WI38 (cell line): ENCODE measurements at regions not wholly inside any gene's neighbourhood (a gene's known extent, or its start where the extent isn't known, plus 50 kb on each side); places are given as distances from the start of the nearest gene placed in this dataset.

Experiments used
- H3K4me3 ChIP-seq: 2 replicates; pipeline ENCODE4 v1.5.1; 2011; ENCODE audit warnings: low read depth, mild to moderate bottlenecking, control low read depth, low read length
- TF ChIP-seq, protein P1 (sequence below): IDR thresholded peaks from 2 replicates; pipeline ENCODE4 v1.5.1; 2012; ENCODE audit warnings: low read depth, mild to moderate bottlenecking, control low read depth, low read length

DNA sequence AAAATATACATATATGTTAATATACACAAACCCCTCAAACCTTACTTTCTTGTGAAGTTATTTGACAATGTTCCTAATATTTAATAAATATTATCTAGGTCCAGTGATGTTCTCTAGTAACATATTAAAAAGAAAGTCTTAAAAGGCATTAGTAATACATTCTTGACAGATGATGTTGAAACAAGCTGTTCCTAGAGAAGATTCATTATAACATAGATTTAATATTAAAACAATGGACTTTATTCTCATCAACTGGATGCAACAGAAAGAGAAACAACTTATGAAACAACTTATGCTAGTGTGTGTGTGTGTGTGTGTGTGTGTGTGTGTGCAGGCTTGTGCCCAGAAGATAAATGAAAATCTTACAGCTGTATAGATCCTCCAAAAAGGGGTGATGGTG lies 68.5 kb upstream of the PLXNA2 start:
- no peak overlapping the region for H3K4me3 ChIP-seq
- TF ChIP-seq, protein P1, sequence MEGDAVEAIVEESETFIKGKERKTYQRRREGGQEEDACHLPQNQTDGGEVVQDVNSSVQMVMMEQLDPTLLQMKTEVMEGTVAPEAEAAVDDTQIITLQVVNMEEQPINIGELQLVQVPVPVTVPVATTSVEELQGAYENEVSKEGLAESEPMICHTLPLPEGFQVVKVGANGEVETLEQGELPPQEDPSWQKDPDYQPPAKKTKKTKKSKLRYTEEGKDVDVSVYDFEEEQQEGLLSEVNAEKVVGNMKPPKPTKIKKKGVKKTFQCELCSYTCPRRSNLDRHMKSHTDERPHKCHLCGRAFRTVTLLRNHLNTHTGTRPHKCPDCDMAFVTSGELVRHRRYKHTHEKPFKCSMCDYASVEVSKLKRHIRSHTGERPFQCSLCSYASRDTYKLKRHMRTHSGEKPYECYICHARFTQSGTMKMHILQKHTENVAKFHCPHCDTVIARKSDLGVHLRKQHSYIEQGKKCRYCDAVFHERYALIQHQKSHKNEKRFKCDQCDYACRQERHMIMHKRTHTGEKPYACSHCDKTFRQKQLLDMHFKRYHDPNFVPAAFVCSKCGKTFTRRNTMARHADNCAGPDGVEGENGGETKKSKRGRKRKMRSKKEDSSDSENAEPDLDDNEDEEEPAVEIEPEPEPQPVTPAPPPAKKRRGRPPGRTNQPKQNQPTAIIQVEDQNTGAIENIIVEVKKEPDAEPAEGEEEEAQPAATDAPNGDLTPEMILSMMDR, result no peak

DNA sequence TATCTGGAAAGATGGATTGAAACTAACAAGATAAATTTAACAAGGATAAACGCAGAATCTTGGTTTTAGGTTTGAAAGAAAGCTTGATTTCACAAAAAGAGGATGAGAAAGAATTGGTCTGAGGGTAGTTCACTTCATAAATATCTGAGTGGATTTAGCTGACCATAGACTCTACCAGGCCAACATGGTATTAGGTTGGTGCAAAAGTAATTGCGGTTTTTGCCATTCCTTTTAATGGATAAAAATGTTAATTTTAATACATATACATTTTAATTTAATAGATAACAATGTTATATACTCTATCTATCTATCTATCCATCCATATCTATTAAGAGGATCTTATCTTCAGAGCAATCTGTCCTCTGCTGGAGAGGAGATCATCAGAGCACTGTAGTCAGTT lies 70.2 kb upstream of the PLXNA2 start:
- TF ChIP-seq, protein P1, result no peak
- H3K4me3 ChIP-seq, result no peak overlapping the region

DNA sequence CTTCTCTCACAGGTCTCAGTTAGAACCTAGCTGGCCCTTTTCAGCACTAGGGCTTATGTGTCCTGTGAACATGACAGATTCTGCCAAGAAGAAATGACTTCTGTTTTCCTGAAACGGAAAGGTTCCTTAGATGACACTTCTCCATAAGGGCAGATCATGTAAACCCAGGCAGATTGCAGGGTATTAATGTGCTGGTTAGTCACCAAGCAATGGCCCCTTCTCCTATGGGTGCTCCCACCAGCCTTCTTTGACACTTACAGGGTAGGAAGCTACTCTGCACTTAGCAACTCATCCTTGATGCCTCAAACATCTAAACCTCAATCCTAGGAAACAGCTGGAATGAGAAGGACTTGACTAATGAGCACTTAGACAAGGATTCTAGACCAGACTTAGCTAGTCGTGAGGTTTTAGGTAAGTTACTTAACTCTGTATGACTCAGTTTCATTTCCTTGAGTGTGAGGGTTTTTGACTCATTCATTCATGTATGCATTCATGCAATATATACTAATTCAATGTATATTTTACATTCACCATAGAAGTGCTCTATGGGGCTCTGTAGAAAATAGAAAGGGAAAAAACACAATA lies 74.1 kb upstream of the PLXNA2 start:
- TF ChIP-seq, protein P1, result no peak

DNA sequence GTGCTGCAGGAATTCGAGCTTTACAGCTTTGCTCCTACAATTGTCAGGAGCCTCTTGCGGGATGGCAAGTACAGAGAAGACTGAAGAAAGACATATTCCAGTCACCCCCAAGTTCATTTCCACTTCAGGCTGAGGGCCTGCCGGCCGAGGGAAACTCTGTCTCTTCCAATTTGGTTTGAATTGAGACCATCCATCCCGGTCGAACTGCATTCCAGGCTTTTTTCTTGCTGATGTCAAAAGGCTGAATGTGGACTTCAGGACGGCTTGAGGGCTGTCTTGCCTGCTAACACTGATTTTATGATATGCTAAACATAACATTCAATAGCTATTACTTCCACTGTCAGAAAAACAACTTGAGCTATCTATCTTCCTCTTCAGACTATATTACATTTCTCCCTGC lies 79.8 kb upstream of the PLXNA2 start:
- no peak overlapping the region for H3K4me3 ChIP-seq
- TF ChIP-seq, protein P1, result no peak

More for the DNA sequence above, 74.1 kb upstream of the PLXNA2 start:
- H3K4me3 ChIP-seq, result no peak overlapping the region

DNA sequence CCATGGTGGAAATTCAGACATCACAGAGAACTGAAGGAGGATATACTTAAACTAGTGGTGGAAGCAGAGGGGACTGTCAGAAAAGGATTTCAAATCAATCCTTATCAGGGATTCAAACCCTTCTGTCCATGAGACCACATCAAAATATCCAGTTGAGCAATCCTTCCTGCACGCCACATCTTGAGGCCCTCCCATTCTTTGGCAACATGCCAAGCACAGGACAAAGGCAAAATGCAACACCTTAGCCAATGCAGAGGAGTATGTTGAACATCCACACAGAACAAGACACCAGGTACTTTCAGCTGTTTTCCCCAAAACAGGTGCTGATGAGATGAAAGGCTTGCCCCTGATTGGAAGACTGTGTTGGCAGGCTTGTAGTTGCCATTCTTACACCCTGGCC lies 81.8 kb upstream of the PLXNA2 start:
- TF ChIP-seq, protein P1, result no peak

DNA sequence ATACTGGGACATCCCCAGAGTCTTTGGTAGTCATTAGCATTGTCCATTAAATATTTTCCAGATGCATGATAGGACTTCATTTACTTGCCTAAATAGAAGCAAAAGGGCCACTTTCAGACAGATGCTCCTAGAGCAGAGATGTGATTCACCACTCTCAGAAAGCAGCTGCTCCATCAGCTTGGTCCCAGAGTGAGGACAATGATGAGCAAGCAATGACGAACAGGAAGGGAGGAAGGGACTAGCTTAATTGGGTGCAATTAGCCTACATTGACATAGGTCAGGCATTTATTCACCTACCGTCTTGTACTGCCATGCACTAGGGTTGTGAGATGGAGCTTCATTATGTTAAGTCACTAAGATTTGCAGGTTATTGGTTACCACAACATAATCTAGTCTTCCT lies 85.1 kb upstream of the PLXNA2 start:
- TF ChIP-seq, protein P1, result no peak
- no peak overlapping the region for H3K4me3 ChIP-seq

More for the DNA sequence above, 81.8 kb upstream of the PLXNA2 start:
- no peak overlapping the region for H3K4me3 ChIP-seq

DNA sequence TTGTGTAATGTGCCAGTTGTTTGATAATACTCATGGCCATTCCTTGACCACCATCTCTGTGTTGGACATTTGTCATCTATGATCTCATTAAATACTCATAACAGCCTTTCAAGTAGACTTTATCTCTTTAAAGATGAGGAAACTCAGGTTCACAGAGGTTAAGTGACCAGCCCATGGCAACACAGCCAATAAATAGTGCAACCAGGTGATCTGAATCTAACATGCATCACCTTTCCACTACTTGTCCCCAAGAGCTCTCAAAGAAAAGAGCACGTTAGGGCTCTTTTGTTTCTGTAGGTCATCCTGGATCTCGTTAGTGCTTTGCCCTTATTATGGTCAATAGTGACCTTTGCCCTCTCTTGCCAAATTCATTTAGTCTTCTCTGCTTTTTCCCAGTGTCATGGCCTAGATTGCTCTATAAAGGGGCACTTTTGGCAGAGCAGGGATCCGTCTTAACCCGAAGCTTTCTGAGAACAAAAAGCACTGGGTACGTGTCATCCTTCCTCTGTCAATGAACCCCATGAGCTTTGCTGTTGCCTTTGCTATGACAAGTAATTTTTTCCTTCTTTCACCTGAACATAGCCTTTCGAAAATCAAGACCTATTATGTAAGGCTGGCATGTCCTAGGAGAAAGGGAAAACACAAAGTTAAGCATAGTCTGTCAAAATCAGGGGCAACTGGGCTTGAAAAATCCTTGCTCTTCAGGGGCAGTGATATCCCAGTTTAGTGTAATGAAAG lies 88.0 kb upstream of the PLXNA2 start:
- TF ChIP-seq, protein P1, result no peak
- H3K4me3 ChIP-seq, result no peak overlapping the region
